Fibroblast of lung (primary cell): ENCODE measurements at regions not wholly inside any gene's neighbourhood (a gene's known extent, or its start where the extent isn't known, plus 50 kb on each side); places are given as distances from the start of the nearest gene placed in this dataset.

Experiments
- EZH2 ChIP-seq: IDR thresholded peaks from 2 replicates; pipeline ENCODE4 v1.5.1; 2012; ENCODE audit warnings: low read length, control low read depth, mild to moderate bottlenecking; ENCODE audit errors: missing control alignments
- TF ChIP-seq, protein P1 (sequence below), 2 donors: IDR thresholded peaks in 1 of 2; conservative IDR thresholded peaks in 1 of 2; 1 replicate in 1 of 2; 2 replicates in 1 of 2; pipeline ENCODE4 v1.5.1; 2011 to 2012; ENCODE audit warnings: low read length in 2 of 2, control low read depth in 1 of 2, inconsistent platforms in 1 of 2, low read depth in 1 of 2, mild to moderate bottlenecking in 1 of 2

DNA sequence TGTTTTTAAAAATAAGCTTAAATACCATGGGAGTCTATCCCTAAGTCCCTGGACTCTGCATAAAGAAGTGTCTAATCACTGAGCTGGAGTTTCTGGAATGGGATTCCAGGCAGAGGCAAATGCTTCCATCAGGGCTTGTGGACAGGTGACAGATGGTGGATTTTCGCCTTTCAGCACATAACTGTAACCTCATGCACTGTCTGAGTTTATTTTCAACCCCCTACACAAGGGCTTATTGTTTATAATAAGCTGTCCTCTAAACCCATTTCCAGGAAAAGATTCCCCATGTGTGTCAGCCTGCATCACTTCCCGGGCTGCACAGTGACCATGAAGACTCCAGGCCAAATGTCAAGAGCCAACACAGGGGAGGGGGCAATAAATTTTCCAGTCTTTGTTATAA, 264.0 kb downstream of the PIK3R1 start:
- TF ChIP-seq, protein P1, sequence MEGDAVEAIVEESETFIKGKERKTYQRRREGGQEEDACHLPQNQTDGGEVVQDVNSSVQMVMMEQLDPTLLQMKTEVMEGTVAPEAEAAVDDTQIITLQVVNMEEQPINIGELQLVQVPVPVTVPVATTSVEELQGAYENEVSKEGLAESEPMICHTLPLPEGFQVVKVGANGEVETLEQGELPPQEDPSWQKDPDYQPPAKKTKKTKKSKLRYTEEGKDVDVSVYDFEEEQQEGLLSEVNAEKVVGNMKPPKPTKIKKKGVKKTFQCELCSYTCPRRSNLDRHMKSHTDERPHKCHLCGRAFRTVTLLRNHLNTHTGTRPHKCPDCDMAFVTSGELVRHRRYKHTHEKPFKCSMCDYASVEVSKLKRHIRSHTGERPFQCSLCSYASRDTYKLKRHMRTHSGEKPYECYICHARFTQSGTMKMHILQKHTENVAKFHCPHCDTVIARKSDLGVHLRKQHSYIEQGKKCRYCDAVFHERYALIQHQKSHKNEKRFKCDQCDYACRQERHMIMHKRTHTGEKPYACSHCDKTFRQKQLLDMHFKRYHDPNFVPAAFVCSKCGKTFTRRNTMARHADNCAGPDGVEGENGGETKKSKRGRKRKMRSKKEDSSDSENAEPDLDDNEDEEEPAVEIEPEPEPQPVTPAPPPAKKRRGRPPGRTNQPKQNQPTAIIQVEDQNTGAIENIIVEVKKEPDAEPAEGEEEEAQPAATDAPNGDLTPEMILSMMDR (conservative IDR thresholded peaks at IDR 0.05 in 1 of 2, IDR thresholded peaks at IDR 0.05 in 1 of 2; ENCODE audit: low read depth in 1 of 2, low read length in 2 of 2): no peak
- no peak for TF ChIP-seq EZH2
